SW480 (cell line): ENCODE measurements at regions not wholly inside any gene's neighbourhood (a gene's known extent, or its start where the extent isn't known, plus 50 kb on each side); places are given as distances from the start of the nearest gene placed in this dataset.
"Not testable (repeated sequence)": the region's sequence is repeated elsewhere in the genome, so short reads cannot be mapped to it uniquely, and the experiment has no call there.

Experiments used
- DNase-seq: peaks from one replicate; pipeline ENCODE4 v3.0.0-alpha.2; 2016; ENCODE audit warnings: low spot score

GRCh38 chrX:22534643-22535042 lies 261.9 kb downstream of the CBLL2 start:
- no peak for DNase-seq

GRCh38 chrX:22536746-22537304 lies 264.1 kb downstream of the CBLL2 start:
- DNase-seq: no peak

DNA sequence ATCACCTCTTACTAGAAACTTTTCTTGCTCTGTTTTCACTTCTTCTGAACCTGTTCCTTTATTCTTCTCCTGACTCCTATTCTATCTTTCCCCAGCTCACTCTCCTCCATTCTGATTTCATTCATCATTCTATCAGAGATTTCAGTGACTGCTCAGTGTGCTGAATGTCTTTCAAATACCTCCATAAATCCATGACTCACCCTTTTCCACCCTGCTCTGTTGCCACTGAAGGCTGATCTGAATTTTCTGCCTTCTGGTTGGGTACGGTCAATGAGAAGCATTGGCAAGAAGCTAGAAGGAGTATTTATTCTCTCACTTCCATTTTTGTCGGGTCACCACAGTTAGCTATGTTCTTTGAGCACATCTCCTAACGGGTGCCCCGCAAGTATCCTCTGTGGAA lies 265.9 kb downstream of the CBLL2 start:
- no peak for DNase-seq

GRCh38 chrX:22541926-22542325 lies 269.2 kb downstream of the CBLL2 start:
- DNase-seq: no peak

DNA sequence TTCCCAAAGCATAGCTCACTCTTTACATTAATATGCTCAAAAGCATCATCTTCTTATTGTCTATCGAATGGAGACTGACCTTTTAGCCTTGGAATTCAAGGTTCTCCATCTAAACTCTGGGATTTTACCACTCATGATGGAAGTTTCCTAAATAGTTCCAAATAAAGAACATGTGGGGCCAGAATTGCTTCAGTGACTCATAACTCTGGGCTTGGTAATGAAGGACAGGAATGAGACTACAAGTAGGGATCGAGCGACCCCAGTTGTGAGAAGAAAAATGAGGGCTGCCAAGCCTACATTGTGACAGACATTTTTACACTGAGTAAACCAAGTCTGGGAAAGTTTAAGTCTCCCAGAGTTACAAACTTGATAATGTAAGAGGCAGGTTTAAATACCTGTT lies 269.9 kb downstream of the CBLL2 start:
- DNase-seq: no peak

GRCh38 chrX:22559506-22559905 lies 286.8 kb downstream of the CBLL2 start:
- DNase-seq: no peak

GRCh38 chrX:22575161-22575845 lies 302.6 kb downstream of the CBLL2 start:
- no peak for DNase-seq

- no peak for DNase-seq
These were observed 304.5 kb downstream of the CBLL2 start for GRCh38 chrX:22577181-22577580.

DNA sequence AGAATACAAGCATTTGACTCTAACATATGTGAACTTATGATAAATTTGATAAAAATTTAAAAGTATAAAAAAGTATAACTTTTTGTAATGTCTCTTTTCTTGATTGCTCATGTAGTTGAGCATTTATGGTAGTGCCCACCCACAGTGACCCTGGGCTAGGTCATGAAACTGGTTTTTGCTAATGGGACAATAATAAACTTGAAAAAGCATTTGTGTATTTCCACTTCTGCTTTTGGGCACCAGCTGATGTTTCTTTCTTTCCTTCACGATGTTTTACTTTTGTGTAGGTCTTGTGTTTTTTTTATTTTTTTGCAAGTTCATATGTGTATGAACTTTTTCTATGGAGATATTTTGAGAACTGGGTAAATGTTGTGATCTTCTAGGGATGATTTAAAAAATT lies 313.1 kb downstream of the CBLL2 start:
- DNase-seq: no peak

- DNase-seq: no peak
These were observed 317.1 kb downstream of the CBLL2 start for GRCh38 chrX:22589845-22590244.

DNA sequence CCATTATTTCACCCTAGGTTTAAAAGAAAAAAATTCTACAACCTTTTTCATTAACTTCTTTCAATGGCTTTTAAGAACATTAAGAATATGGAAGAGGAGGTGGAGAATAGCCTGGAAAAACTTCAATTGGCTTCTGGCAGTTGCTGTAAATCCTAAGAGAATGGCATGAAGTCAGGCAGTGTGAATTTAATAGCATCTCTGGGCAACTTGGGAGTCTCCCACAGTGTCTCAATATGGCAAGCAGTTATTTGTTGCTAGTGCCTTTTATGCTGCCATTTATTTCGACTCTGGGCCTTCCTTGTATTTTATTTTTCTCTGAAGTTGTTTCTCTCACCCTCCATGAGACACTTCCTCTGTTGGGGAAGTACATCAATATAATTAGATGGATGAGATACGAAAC lies 322.1 kb downstream of the CBLL2 start:
- no peak for DNase-seq

- no peak for DNase-seq
These were observed 330.3 kb downstream of the CBLL2 start for GRCh38 chrX:22603060-22603459.

DNA sequence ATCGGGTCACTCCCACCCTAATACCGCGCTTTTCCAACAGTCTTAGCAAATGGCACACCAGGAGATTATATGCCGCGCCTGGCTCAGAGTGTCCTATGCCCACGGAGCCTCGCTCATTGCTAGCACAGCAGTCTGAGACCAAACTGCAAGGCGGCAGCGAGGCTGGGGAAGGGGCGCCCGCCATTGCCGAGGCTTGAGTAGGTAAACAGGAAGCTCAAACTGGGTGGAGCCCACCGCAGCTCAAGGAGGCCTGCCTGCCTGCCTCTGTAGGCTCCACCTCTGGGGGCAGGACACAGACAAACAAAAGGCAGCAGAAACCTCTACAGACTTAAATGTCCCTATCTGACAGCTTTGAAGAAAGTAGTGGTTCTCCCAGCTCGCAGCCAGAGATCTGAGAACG lies 336.7 kb downstream of the CBLL2 start:
- DNase-seq: not testable (repeated sequence)

GRCh38 chrX:22616867-22617266 lies 344.2 kb downstream of the CBLL2 start:
- no peak for DNase-seq

DNA sequence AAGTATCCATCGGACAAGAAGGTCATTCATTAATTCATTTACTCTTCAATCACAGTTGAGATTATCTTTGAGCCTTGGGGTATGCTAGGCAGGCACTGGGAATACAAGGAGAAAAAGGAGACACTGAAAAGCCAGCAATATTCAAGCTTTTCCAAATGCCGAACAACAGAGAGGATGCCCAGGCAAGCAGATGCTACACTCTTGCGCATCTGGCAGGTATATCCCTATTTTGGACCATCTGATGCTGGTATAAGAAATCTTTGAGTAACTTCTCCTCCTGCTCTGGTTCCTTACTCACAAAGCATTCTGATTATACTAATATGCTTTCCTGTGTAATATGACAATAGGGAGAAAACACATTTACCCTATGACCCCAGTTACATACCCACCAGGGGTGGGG lies 354.9 kb downstream of the CBLL2 start:
- no peak for DNase-seq

DNA sequence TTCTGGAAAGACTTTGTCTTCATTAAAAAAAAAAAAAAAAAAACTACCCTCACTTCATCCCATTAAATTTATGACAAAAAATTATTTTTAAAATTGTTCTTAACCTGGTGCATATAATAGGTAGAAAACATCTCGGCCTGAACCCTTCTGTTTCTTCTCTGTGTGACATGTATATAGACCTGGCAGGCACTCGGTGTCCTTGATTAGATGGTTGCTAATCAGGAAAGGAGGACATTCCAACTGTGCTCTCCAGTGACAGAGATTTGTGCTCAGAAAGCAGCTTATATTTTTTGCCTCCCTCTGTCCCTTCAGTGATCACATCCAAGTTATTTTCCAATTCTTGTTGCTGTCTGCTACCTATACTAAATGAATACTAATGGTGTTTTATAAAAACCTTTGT lies 355.6 kb downstream of the CBLL2 start:
- DNase-seq: no peak

DNA sequence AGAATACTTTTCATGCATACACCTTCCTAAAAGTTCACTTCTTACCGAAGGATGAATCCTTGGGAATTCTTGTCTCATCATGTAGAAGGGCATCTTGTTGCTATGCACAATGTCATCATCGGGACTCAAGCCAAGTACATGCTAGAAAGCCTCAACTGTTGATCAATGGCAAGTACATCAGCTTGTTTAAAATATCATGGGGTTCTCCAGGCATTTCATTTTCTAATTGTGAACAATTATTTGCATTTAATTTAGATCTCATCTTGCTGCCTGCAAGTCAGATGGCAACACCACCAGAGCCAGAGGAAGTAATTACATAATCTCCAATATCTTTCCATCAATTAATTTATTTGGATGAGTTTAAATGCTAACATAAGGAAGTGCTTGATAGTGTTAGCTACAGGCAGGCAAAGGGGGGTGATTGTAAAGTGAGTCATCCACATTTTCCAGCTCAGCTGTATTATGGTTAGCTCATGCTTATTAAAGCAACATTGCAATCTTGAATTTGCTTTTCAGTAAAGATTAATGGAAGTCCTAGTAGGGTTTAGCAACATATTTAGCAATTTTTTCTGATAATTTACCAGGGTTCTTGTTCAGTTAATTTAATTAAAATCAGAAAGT lies 356.5 kb downstream of the CBLL2 start:
- no peak for DNase-seq

DNA sequence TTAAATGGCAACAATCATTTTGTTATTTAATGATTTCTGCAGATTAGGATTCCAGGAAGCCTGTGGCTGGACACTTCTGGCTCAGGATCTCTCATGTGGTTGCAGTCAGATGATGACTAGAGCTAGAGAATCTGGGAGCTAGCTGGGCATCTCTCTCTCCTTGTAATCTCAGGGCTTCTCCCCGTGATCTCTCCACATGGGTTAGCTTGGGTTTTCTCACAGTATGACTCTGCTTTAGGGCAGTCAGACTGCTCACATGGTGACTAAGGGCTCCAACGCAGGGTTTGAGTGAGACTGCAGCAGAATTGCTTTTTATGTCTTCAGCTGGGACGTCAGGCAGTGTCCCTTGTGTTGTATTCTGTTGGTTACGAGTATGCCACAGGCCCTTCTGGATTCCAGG lies 361.4 kb downstream of the CBLL2 start:
- no peak for DNase-seq

DNA sequence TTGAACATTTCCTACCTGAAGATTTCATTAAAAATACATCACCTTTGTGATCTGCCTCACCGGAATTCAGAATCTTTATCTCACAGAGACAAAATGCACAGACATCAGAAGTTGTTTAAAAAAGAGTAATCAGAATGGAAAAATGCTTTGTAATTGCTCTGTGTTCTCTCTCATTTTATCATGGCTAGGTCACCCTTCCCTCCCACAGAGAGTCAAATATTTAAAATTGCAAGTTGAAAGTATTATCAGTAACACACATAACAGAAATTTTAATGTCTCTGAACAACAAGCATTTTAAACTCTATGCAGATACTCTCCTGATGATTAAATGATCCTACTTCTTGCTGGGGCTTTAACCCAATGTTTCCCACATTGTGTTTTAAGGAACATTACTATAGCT lies 362.0 kb downstream of the CBLL2 start:
- DNase-seq: no peak

DNA sequence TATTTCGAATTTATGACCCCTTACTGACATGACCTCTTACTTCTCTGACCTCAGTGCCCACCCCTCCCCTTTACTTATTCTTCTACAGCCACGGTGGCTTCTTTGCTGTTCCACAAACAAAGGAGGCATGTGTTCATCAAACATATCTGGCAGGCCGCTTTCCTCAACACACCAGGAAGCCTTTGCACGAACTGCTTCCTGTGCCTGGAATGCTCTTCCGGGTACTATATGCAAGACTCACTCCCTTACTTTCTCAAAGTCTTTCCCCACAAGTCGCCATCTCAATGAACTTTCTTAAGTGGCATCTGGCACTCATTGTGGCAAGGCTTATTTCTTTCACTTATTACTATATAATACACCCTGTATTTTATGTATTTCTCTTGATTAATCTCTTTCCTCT lies 351.5 kb upstream of the DDX53 start:
- DNase-seq: no peak

DNA sequence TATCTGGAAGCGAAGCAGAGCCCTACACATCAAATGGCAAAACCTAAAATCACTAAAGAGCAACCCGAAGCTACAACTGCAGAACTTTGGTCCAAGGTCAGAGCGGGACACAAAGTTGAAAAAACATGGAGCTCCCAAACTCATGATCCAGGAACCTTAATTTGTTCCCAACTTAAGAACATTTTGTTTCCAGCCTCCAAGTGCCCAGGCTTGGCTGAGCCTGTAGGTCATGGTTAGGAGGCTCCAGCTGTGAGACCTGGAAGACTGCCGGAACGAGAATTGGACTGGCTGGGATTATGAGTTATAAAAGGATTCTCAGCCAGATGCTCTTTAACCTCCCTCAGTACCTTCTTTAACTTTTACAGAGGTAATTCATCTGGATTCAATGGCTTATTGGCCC lies 349.1 kb upstream of the DDX53 start:
- no peak for DNase-seq

DNA sequence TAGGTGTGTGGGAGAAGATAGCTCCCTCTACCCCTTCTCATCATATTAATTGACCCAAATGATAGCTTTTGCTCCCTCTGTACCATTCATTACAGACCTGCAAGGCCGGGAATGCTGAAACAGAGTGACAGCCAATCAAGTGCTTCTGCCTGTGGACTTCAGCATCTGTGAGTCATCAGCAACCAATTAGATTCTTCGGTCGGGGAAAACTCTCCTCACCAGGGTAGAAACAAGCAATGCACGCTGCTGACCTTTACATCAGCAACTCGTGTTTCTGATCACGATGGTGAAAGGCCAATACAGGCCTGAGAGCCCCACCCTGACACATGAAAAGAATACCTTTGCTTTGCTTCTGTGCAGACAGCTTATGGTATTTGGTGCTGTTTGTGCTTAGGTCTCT lies 347.2 kb upstream of the DDX53 start:
- DNase-seq: peak; percentile 80

- no peak for DNase-seq
These were observed 339.0 kb upstream of the DDX53 start for GRCh38 chrX:22660756-22661155.

- DNase-seq: no peak
These were observed 337.0 kb upstream of the DDX53 start for GRCh38 chrX:22662776-22663175.
